GM21825 (cell line): ENCODE measurements at regions not wholly inside any gene's neighbourhood (a gene's known extent, or its start where the extent isn't known, plus 50 kb on each side); places are given as distances from the start of the nearest gene placed in this dataset.

ENCODE experiments used
- ATAC-seq: cut with Tn5 transposase; IDR thresholded peaks from one replicate; pipeline ENCODE4 v1.9.1; 2021; ENCODE audit warnings: mild to moderate bottlenecking, moderate library complexity; ENCODE audit not compliant: unreplicated experiment

DNA sequence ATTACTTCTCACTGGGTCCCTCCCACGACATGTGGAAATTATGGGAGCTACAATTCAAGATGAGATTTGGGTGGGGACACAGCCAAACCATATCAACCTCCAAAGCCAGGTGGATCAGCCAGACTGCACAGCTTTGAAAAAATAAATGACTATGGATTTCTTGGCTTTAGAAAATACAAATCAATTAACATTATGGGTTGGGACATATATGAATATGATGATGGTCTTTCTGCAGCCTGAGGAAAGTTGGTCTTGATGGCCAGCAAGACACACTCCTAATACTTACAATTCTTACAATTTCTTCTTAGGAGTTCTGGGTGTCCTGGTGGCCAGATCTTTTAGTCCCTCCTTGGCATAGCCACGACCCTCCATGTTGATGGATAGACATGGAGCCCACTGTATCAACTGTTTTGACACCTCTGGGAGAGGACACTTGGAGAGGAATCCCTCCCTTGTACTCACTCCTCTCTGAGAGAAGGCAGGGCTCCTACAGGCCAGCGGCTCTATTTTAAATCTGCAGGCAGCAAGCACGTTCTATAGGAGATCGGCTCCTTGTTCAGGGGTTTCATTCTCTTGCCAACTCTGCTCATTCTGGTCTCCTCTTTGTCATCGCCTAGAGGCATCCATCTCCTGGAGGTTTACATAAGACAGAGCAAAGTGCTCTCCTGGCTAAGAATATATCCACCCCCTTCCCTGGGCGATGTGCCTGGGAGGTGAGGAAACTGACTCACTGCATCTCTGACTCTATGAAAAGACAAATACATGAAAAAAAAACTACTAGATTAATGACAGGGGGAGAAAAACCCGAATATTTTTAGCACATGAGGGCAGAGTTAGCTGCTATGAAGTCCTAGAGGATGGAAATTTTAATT is 145.9 kb downstream of the CARTPT start:
- ATAC-seq: no peak

DNA sequence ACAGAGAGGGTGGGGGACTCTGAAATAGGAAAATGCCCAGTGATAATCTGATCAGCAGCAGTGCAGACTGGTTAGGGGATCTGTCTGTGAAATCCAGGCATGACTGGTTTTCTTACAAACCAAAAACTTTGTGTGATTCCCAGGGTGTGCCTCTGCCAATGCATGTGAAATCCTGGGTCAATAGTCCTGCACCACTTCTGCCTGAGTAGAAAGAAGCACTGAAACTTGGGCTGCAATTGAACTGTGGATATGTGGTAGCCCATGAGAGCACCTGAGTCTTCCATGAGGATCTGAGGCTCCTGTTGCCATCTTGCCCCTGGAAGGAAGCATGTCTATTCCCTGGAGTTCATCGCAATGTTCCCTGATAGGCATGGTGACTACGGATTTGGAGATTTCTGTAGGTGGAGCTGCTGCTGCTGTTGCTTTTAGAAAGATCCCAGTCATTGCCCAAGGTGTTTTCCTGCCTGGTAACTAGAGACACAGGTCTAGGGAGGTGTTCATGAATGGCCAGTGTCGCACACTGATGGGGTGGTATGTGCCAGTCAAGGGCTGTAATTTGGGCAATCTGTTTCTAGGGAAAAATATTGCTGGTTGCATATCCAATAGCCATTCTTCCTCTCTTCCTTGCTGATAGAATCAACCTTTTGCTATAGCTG is 146.7 kb downstream of the CARTPT start:
- ATAC-seq: no peak

DNA sequence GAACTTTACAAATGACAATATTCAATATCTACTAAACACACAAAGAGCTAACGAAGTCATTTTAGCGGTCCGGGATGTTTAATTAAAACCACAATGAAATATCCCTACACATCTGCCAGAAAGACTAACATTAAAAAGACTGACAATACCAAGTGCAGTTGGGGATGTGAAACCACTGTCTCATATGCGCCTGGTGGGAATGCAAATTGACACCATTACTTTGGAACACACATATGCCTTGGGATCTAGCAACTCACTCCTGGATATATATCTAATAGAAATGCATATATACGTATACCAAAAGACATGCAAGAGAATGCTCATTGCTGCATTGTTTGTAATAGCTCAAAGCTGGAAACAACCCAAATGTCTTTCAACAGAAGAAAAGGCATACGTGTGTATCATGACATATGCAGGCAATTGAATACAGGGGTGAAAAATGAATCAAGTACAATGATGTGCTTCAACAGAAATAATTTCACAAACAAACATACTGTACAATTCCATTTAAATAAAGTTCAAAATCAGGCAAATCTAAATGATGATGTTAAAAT is 153.3 kb downstream of the CARTPT start:
- no peak for ATAC-seq

DNA sequence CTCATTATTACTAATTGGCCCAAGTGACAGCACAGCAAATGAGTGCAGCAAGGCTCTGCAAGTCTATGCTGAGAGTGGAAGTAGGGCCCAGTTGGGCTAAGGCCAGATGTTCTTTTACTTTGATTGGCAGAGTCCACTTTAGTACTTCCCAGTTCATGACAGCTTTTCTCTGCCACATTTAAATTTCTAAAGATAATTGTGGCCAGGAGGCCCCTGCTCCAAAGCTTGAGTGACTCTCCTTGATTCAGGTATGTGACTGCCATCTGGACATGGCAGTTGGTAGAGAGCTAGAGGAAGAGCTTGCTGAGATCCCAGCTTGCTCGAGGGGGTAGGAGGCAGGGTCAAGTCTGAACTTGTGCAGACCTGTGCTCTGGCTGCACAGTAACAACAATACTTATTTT is 154.1 kb downstream of the CARTPT start:
- no peak for ATAC-seq

DNA sequence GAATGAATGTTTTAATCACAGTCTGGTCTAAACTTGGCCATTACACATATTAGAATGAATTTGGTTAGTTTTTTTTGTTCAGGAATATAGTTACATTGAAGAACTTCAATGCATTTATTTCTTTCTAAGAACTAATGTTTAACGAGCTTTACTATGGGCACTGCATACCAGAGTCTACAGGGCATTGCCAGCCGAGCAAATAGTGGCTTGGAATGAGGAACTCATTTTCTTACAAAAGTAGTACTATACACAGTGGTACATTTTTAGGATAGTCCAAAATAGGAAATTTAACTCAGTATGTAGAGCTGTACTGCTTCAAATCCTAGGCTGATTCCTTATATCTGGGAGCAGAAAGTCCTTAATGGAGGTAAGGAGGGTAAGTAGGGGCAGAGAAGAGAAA is 155.4 kb downstream of the CARTPT start:
- no peak for ATAC-seq

DNA sequence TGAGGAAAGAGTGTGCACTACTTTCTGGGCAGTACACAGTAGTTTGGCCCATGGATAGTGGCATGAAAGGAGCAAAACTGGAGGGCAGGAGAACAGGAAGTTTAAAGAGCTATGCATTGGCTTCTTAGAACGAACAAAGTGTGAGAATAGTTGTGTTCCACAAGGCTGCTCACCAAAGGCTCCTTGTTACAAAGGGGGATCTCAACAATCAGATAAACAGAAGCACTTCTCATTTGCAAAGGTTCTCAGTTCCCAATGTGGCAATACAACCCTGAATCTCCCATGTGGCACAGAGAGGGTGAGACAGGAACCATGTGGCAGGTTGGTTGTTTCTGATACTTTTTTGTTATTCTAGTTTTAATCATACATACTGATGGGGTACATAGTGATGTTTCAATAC is 158.4 kb downstream of the CARTPT start:
- ATAC-seq: no peak

DNA sequence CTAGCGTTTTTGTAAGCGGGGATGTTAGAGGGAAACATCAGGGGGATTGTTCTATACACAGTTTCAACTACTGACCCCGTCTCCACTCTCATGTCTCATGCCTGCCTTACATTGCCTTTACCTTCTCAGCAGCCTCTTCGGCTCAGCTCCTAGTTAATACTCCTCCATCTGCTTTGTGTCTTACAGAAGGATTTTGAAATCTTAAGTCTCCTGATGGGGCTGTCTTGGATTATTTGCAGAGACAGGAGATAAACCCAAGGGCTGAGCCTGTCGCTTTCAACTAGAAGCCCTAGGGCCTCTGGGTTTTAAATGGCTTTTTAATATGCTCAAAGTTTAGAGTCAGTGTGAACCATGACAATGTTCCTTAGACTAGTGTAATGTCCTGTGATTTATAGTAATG is 161.5 kb downstream of the CARTPT start:
- no peak for ATAC-seq

DNA sequence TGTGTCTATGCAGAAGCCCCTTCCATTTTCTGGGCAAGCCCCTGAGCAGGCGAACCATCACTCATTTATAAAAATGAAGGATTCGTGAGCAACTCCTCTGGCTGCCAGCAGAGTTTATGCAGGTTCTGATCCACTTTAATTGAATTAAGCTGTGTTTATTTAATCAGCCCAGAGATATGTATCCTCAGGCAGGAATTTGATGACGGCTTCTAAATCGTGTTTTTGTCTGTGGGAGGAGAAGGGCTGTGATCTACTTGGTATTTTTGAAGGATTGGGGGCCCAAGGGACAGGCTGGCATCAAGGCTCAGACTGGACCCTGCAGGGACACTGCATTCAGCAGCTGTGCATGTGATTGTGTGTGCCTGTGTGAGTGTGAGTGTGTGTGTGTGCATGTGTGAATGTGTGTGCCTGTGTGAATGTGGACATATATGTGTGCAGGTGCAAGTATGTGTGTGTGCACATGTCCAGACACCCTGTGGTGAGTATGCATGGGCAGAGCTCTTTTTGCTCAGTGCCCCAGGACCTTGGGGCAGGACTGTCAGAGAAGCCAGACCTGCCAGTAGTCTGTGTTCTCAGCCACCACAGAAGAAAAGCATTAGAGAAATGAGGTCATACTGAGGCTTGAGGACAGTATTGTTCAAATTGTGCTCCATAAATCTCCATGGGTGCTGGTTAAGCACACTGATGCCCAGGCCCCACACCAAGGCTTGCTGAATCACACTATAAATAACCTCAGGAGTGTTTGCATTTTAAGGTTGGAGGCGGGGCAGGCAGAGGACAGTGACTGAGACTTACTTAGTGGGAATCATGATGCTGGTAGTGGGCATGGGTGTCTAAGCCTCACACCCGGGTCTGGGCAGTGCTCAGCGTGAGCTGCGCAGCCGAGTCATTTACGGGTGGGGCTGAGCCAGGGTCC is 164.0 kb downstream of the CARTPT start:
- no peak for ATAC-seq

DNA sequence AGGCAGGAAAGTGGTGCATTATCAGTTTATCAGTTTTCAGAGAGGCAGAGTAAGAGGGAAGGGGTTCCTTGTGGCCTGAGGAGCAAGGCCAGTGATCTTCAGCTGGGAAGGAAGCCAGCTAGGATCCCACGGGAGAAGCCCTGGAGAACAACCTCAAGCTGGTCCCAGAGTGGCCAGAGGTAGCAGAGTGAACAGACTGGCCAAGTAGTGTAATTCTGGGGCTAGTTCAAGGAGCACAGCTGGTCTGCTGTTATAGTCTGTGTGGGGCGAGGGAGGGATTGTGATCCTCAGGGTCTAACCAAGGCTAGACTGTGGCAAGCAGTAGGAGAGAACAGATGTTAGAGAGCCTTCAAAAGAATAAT is 164.6 kb downstream of the CARTPT start:
- no peak for ATAC-seq

DNA sequence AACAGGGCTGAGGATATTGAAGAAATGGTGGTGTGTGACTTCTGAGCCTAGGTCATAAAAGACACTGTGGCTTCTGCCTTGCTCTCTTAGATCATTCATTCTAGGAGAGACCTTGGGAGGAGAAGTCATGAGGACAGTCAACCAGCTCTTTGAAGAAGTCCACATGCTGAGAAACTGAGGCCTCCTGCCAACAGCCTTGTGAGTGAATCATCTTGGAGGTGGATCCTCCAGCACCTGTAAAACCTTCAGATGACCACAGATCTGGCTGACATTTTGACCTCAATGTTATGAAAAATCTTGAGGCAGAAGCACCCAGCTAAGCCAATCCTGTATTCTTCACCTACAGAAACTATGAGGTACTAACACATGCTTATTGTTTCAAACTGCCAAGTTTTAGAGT is 165.9 kb downstream of the CARTPT start:
- no peak for ATAC-seq

DNA sequence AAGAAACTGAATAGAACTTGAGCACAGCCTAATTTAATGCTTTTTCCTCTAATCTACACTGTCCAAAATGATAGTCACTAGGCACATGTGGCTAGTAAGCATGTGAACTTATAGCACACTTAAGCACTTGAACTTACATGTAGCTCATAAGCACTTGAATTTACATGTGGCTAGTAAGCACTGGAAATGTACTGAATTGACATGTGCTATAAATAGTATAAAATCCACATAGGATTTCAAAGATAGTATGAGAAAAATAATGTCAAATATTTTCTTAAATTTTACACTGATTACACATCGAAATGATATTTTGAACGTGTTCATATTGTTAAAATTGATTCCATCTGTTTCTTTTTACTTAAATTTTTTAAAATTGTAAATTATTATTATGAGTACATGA is 167.3 kb downstream of the CARTPT start:
- ATAC-seq: no peak

DNA sequence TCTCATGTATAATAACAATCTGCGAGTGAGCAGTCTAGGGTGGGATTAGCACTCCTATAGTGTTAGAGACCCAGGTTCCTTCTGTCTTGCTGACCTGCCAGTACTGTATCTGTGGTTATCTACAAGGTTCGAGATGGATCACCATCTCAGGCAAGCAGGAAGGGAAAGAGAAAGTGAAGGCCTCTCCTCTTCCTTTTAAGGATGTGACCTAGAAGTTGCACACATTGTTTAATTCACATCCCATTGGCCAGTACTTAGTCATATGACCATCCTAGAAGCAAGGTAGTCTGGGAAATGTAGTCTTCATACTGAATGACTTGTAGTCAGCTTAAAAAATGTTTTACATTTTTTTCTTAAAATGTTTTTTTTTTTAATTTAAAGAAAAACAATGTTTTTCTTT is 168.6 kb downstream of the CARTPT start:
- peak; percentile 95 for ATAC-seq

DNA sequence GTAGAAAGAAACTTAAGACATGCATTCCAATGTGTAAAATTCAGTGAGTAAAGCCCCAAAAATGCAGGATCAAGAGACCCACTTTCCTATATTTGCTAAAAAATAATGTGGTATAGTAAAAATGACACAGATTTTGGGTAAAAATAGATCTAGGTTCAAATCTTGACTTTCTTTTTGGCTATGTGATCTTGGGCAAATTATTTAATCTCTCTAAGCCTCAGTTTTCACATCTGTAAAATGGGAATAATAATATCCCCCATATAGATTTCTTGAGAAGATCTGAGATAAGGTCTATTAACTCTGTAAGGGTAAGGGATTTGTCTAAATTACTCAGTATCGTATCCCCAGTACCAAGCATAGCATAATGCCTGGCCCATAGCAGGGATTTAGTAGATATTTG is 172.3 kb downstream of the CARTPT start:
- ATAC-seq: no peak

DNA sequence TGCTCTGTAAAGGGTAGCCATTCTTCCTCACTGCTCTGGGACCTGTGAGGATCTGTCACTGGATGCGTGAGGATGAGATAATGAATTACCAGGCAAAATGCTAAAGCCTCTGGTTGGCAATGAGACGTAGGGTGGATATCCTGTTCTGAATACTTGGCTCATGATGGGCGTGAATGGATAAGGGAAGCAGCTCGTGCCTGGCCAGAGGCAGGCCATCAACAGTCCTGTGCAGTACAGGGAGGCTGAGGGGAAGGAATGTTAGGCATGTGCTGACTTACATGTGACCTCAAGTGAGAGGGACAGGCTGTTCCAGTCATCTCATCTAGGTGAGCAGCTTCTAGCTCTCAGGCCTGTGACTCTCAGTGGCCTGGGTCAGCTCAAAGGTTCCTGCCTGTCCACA is 172.8 kb downstream of the CARTPT start:
- no peak for ATAC-seq

DNA sequence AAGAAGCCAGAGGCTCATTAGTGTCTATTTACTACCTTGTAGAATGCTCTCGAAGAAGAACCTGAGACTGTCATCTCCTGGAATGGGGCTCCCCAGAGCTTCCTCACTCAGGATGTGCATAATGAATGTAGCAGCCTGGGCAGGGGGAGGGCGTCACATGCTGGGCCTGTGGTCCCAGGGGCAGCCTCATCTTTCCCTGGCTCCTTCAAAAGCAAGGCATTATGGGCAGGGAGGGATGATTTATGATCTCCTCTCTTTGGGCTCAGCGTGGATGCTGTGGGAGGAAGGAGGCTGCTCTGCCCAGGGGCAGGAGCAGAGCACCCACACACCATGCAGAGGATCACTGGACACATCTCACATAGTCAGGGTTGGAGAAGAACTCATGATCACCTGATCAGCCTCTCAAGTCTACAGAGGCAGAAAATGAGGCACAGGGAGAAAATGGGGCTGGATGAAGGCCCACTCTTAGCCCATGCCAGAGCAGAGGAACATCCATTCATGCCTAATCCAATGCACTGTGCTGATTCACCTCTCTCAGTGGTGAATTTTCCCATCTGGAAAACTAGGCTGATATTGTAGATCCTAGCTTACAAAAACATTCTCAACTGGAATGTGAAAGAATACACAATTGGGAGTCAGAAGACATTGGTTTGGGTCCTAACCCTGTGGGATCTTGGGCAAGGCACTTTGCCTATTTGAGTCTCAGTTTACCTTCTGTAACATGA is 173.7 kb downstream of the CARTPT start:
- no peak for ATAC-seq

DNA sequence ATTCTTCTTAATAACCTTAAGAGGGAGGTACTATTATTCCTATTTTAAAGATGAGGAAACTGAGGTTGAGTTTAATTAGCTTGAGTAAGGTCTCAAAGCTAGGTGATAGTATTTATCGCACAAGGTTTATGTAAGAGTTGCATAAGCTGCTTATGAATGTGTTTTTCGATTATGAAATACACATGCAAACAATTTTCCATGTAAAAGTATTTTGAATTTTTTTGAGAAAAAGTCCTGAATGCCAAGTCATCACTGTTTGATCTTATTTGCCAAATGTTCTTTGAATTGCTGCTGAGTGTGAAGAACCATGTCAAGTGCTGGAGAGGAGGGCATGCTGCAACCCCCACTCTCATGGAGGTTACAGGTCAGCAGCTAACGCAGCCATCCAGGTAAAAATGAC is 174.4 kb downstream of the CARTPT start:
- ATAC-seq: no peak

DNA sequence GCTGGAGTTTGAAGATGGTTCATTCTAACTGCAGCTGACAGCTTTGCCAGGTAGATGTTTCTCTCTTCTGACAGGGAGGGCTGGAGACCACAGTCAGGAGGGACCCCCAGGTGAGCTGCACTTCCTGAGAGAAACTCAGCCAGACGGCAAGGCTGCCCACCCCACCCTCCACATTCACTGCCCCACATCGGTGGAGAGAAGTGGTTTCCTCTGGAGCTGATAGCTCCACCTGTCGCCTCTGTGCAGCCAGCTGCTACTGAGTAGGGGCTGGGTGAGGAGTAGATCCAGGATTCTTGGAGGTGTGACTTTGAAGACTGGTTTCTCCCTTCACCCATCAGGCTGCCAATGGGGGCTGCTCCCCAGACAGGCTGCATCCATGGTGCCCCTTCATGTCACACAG is 175.0 kb downstream of the CARTPT start:
- ATAC-seq: no peak

DNA sequence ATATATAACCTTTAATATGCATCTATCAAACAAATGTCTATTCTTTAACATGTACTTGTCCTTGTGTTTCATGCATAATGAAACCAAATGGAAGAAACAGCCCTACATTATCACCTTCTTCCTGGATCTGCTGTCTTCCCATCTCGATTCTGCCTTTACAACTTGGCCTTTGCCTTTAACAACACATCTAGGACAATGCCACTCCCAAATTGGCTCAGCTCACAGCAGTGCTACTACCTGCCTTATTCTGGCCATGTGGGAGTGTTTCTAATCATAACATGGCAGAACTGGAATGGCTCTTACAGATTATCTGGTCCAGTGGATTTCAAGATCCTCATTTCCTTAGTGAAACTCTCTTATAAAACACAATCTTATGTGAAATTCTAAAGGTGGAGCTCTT is 176.5 kb downstream of the CARTPT start:
- ATAC-seq: no peak

DNA sequence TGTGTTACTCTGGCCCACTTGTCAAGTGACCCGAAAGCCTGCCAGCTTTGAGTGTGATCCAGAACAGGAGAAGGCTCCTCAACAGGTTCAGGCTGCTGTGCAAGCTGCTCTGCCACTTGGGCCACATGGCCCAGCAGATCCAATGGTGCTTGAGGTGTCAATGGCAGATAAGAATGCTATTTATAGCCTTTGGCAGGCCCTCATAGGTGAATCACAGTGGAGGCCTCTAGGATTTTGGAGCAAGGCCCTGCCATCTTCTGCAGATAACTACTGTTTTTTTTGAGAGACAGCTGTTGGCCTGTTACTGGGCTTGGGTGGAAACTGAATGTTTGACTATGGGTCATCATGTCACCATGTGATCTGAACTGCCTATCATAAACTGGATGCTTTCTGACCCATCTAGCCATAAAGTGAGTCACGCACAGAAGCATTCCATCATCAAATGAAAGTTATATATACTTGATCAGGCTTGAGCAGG is 180.8 kb downstream of the CARTPT start:
- no peak for ATAC-seq

DNA sequence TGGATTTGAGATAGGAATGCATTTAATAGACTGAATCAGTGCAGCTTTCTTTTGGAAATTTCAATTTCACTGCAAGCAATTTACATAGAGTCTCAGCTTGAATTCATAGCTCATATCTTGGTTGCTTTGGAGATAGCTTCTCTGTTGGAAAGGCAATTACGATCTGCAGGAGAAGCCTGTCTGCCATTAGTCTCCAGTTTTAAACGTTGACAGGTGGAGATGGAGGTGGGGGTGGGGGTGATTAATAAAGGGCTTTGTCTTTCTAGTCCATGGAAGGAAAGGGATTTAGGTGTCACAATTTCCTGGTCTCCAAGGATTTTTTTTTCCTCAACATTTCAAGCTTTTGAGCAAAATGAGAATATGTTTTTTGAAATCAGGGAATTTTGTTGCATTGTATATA is 184.7 kb downstream of the CARTPT start:
- ATAC-seq: no peak

DNA sequence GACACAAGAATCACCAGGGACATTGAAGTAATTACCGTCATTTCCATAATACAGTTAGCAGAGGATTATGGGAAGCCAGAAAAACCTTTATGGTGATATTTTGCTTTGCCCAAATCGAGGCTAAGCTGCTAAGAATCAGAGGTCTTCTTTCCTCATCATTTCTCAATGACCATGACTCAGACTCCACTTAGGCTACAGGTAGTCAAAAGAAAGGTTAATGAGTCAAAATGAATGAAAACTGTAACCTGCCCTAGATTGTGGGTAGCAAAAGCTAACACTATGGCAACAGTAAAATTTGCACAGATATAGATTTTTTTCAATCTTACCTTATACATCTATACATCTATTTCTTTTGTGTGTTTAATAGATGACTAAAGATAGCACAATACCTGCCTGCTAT is 185.8 kb downstream of the CARTPT start:
- ATAC-seq: no peak
